GM12878 (cell line): ENCODE measurements at regions not wholly inside any gene's neighbourhood (a gene's known extent, or its start where the extent isn't known, plus 50 kb on each side); places are given as distances from the start of the nearest gene placed in this dataset.

Experiments
- ATAC-seq: fragments of 200-7000 bp; cut with Tn5 transposase; 3 replicates; pipeline ENCODE4 v1.9.1; 2020; ENCODE audit warnings: mild to moderate bottlenecking, moderate library complexity
- BruUV-seq: library from RNA; stranded (reverse); fragments of 400-500 nt; replicated peaks from 2 replicates; lab custom pipeline; 2021; lab: Mats Ljungman, UMichigan
- CTCF ChIA-PET: fragments of 300-600 bp; sonication (Branson Sonifier 250); formaldehyde crosslinking; extraction: SDS; loops from one replicate; lab custom pipeline; 2021; ENCODE audit warnings: inconsistent platforms; lab: Yijun Ruan, JAX
- POLR2A ChIA-PET: fragments of 350-600 bp; formaldehyde crosslinking; extraction: SDS; loops from one replicate; lab custom pipeline; 2021; ENCODE audit warnings: inconsistent platforms; lab: Charles Lee
- RAD21 ChIA-PET: fragments of 300-600 bp; sonication (Branson Sonifier 250); formaldehyde crosslinking; loops from one replicate; lab custom pipeline; 2023; ENCODE audit warnings: antibody characterized with exemption; ENCODE audit not compliant: unreplicated experiment; lab: Charles Lee
- SMC1A ChIA-PET: fragments of 300-600 bp; sonication (Branson Sonifier 250); formaldehyde crosslinking; loops from one replicate; lab custom pipeline; 2023; ENCODE audit not compliant: unreplicated experiment, uncharacterized antibody; lab: Charles Lee
- DNase-seq: peaks from one replicate; pipeline ENCODE4 v3.0.0-alpha.2; 2011; ENCODE audit warnings: low read depth, low spot score
- FAIRE-seq: peaks from 3 replicates; lab custom pipeline; 2011; peaks lifted over from hg19 to GRCh38; lab: Jason Lieb, UNC
- H2AFZ ChIP-seq: 2 replicates; pipeline ENCODE4 v1.6.0; 2011; ENCODE audit warnings: low read depth, low read length, control low read depth; ENCODE audit not compliant: control insufficient read depth
- H3K27ac ChIP-seq: 2 replicates; pipeline ENCODE4 v1.5.1; 2011; ENCODE audit warnings: control low read depth; ENCODE audit not compliant: control insufficient read depth, insufficient read depth
- H3K27me3 ChIP-seq, 2 experiments: replicated peaks in 1 of 2; 2 replicates each; pipeline versions ENCODE4 v1.6.0 to v1.6.1; 2011; ENCODE audit warnings: low read length in 1 of 2; ENCODE audit not compliant: control insufficient read depth in 2 of 2, insufficient read depth in 2 of 2
- H3K36me3 ChIP-seq, 2 experiments: 2 replicates each; pipeline ENCODE4 v1.5.1; 2011; ENCODE audit warnings: low read length in 1 of 2; ENCODE audit not compliant: control insufficient read depth in 2 of 2, insufficient read depth in 2 of 2
- H3K4me1 ChIP-seq: 2 replicates; pipeline ENCODE4 v1.6.1; 2011; ENCODE audit warnings: mild to moderate bottlenecking, low read length, moderate library complexity, mixed read lengths; ENCODE audit not compliant: control insufficient read depth, insufficient read depth
- H3K4me2 ChIP-seq: 2 replicates; pipeline ENCODE4 v1.6.0; 2011; ENCODE audit warnings: control low read depth; ENCODE audit not compliant: control insufficient read depth, insufficient read depth
- H3K4me3 ChIP-seq: fragments of 200-600 bp; sonication (generic); 2 replicates; pipeline ENCODE4 v1.5.1; 2016
- H3K79me2 ChIP-seq: 2 replicates; pipeline ENCODE4 v1.6.0; 2011; ENCODE audit warnings: low read length; ENCODE audit not compliant: control insufficient read depth, insufficient read depth
- H3K9ac ChIP-seq: 2 replicates; pipeline ENCODE4 v1.8.0; 2011; ENCODE audit warnings: low read length, control low read depth, mixed read lengths; ENCODE audit not compliant: control insufficient read depth, insufficient read depth
- H3K9me3 ChIP-seq: replicated peaks from 3 replicates; pipeline ENCODE4 v1.5.1; 2011; ENCODE audit warnings: mild to moderate bottlenecking, low read length; ENCODE audit not compliant: control insufficient read depth, insufficient read depth
- H4K20me1 ChIP-seq: 2 replicates; pipeline ENCODE4 v1.6.0; 2011; ENCODE audit not compliant: control insufficient read depth, insufficient read depth
- ATF2 ChIP-seq: IDR thresholded peaks from 2 replicates; pipeline ENCODE4 v1.6.1; 2012; ENCODE audit warnings: low read length, inconsistent platforms
- CHD2 ChIP-seq: IDR thresholded peaks from 2 replicates; pipeline ENCODE4 v1.6.1; 2011; ENCODE audit warnings: low read depth, low read length, improper control_type of control experiment, borderline replicate concordance
- IKZF2 ChIP-seq, 2 experiments: fragments of 450-650 bp; IDR thresholded peaks; 2 replicates each; pipeline ENCODE4 v1.6.1; 2017; ENCODE audit warnings: mild to moderate bottlenecking in 2 of 2, moderate library complexity in 2 of 2
- NFXL1 ChIP-seq: fragments of 450-650 bp; IDR thresholded peaks from 2 replicates; pipeline ENCODE4 v1.6.1; 2017; ENCODE audit warnings: antibody characterized with exemption, mild to moderate bottlenecking, borderline replicate concordance
- NKRF ChIP-seq: fragments of 450-650 bp; conservative IDR thresholded peaks from 2 replicates; pipeline ENCODE4 v1.6.1; 2017; ENCODE audit warnings: mild to moderate bottlenecking, moderate library complexity
- POLR2AphosphoS2 ChIP-seq: IDR thresholded peaks from 2 replicates; pipeline ENCODE4 v1.6.1; 2011; ENCODE audit warnings: low read depth, mild to moderate bottlenecking, low read length, improper control_type of control experiment, moderate library complexity
- RAD21 ChIP-seq: IDR thresholded peaks from 2 replicates; pipeline ENCODE4 v1.6.1; 2011; ENCODE audit warnings: mild to moderate bottlenecking, low read depth, low read length, moderate library complexity; ENCODE audit not compliant: insufficient read depth
- REST ChIP-seq: IDR thresholded peaks from 2 replicates; pipeline ENCODE4 v1.6.1; 2012; ENCODE audit warnings: mild to moderate bottlenecking, low read depth, low read length
- SMARCA5 ChIP-seq: fragments of 450-650 bp; IDR thresholded peaks from 2 replicates; pipeline ENCODE4 v1.6.1; 2017; ENCODE audit warnings: mild to moderate bottlenecking
- TARDBP ChIP-seq: IDR thresholded peaks from 2 replicates; pipeline ENCODE4 v1.6.1; 2016; ENCODE audit warnings: borderline replicate concordance
- USF2 ChIP-seq: IDR thresholded peaks from 2 replicates; pipeline ENCODE4 v1.6.1; 2011; ENCODE audit warnings: low read depth, low read length, improper control_type of control experiment, borderline replicate concordance
- ZBTB4 ChIP-seq: fragments of 450-650 bp; formaldehyde crosslinking; IDR thresholded peaks from 2 replicates; pipeline ENCODE4 v1.4.0; 2022; ENCODE audit warnings: mild to moderate bottlenecking, moderate library complexity
- WGBS: methylation state at CpG from one replicate; pipeline ENCODE4 v1.1.6; 2016; ENCODE audit warnings: low lambda C conversion rate; ENCODE audit not compliant: insufficient replicate concordance, insufficient coverage; ENCODE audit errors: missing lambda C conversion rate; 5-methylcytosine and 5-hydroxymethylcytosine counted together
- in situ Hi-C: fragments of 300-500 bp; cut with MboI; formaldehyde crosslinking; loops from 9 replicates; pipeline ENCODE4 v1.14.3; 2018; ENCODE audit warnings: mixed read lengths
- intact Hi-C: fragments of 100-400 bp; cut with micrococcal nuclease; formaldehyde crosslinking; loops from one replicate; pipeline ENCODE4 v1.14.2; 2022; ENCODE audit not compliant: unreplicated experiment

GRCh38 chr2:160790738-160791137, 297.1 kb upstream of the RBMS1 start (continued):
- TF ChIP-seq ZBTB4 (no peak), REST (no peak)

GRCh38 chr2:160791884-160792283, 298.3 kb upstream of the RBMS1 start:
- H3K9ac ChIP-seq = no peak overlapping the region
- H3K4me2 ChIP-seq = no peak overlapping the region
- ChIA-PET CTCF (no interaction called here), POLR2A (no interaction called here), RAD21 (no interaction called here), SMC1A (interaction anchor here (0.7 kb wide), 1 partner anchor 38 kb away, joined by 3 read pairs; no protein-coding TSS in a partner anchor)
- no peaks in the 10 kb centered on the region for H3K9me3 ChIP-seq
- no peak overlapping the region for H2AFZ ChIP-seq
- no peak overlapping the region for H3K27ac ChIP-seq
- ATAC-seq (no peak), FAIRE-seq (no peak), DNase-seq (no peak)
- whole genome bisulfite sequencing = 40% methylated on average over 3 of the region's 3 CpGs
- no peaks in the 10 kb centered on the region for H3K4me1 ChIP-seq
- no peaks in the 10 kb centered on the region for H3K36me3 ChIP-seq
- no peak overlapping the region for H3K4me3 ChIP-seq
- H3K79me2 ChIP-seq = no peaks in the 10 kb centered on the region
- no peaks in the 10 kb centered on the region for H4K20me1 ChIP-seq
- intact Hi-C loops = no loop called here
- BruUV-seq = no TSS peak
- in situ Hi-C loops = no loop called here
- H3K27me3 ChIP-seq = no peaks in the 10 kb centered on the region
- no peak for TF ChIP-seq TARDBP
- no peak for TF ChIP-seq IKZF2 (IDR thresholded peaks at IDR 0.05)
- TF ChIP-seq RAD21 = no peak
- TF ChIP-seq SMARCA5 = no peak
- no peak for TF ChIP-seq NFXL1
- no peak for TF ChIP-seq NKRF
- TF ChIP-seq CHD2 = no peak
- no peak for TF ChIP-seq POLR2AphosphoS2
- no peak for TF ChIP-seq ATF2
- no peak for TF ChIP-seq USF2
